ENCODE measurements at regions not wholly inside any gene's neighbourhood (a gene's known extent, or its start where the extent isn't known, plus 50 kb on each side); places are given as distances from the start of the nearest gene placed in this dataset.

GRCh38 chr9:118128313-118128712 lies 424.1 kb downstream of the TLR4 start:
- H3K79me1 ChIP-seq (ENCODE audit: insufficient read depth, low read depth, low read length, poor library complexity, severe bottlenecking): no peaks in the 10 kb centered on the region
- H3K27me3 ChIP-seq (ENCODE audit: insufficient read depth, low read length): no peaks in the 10 kb centered on the region
- no peaks in the 10 kb centered on the region for H3K4me1 ChIP-seq (ENCODE audit: insufficient read depth, low read length)
- no peak overlapping the region for H4K91ac ChIP-seq (ENCODE audit: insufficient read length, low read depth, low read length)
- H2BK5ac ChIP-seq (ENCODE audit: insufficient read length, low read length): no peak overlapping the region
- H2BK120ac ChIP-seq (ENCODE audit: low read depth, low read length, poor library complexity, severe bottlenecking): no peak overlapping the region
- no peak overlapping the region for H2BK15ac ChIP-seq (ENCODE audit: low read depth, low read length)
- no peak overlapping the region for H3K4me2 ChIP-seq (ENCODE audit: insufficient read depth, insufficient read length, low read length)
- no peak overlapping the region for H3K9ac ChIP-seq (ENCODE audit: extremely low read depth, insufficient read length, low read length)
- Mint-ChIP-seq H3K4me1 (peaks cover 5% of the 10 kb centered on the region in 2 experiments; a peak in 3 of 4 replicates), H3K27ac (no peak overlapping the region), H3K27me3 (ENCODE audit: low read depth) (no peaks in the 10 kb centered on the region), H3K36me3 (ENCODE audit: insufficient read depth in 1 of 3, low read depth in 3 of 3) (no peaks in the 10 kb centered on the region; a peak in 1 of 7 replicates), H3K9me3 (peaks cover 0 to 2% of the 10 kb centered on the region in 2 experiments; a peak in 1 of 5 replicates), H3K4me3 (no peak overlapping the region)
- H3K4ac ChIP-seq (ENCODE audit: low read depth, low read length): no peak overlapping the region
- H2AFZ ChIP-seq (ENCODE audit: low read length): no peak overlapping the region
- H3K9me3 ChIP-seq (ENCODE audit: control insufficient read depth, low read depth, low read length): no peaks in the 10 kb centered on the region
- no peak overlapping the region for H3K18ac ChIP-seq (ENCODE audit: insufficient read length, low read depth, low read length)
- no peaks in the 10 kb centered on the region for H3K23me2 ChIP-seq (ENCODE audit: insufficient read length, low read depth, low read length, poor library complexity, severe bottlenecking)
- H4K5ac ChIP-seq (ENCODE audit: insufficient read length, low read depth, low read length): no peak overlapping the region
- H2AK5ac ChIP-seq (ENCODE audit: insufficient read length, low read length): no peak overlapping the region
- H3K79me2 ChIP-seq (ENCODE audit: insufficient read depth, low read length): no peaks in the 10 kb centered on the region
- H3T11ph ChIP-seq (ENCODE audit: low read length): no peak overlapping the region
- WGBS (ENCODE audit: extremely low coverage, insufficient read length, low lambda C conversion rate): no CpG with 5 or more reads among the region's 2 CpGs
- H2BK20ac ChIP-seq (ENCODE audit: low read depth, low read length, poor library complexity, severe bottlenecking): no peak overlapping the region
- H3K27ac ChIP-seq (ENCODE audit: insufficient read length, low read depth, low read length): no peak overlapping the region
- no peak overlapping the region for H4K8ac ChIP-seq (replicated peaks; ENCODE audit: insufficient read length, low read depth, low read length)
- no peak overlapping the region for H3K56ac ChIP-seq (ENCODE audit: insufficient read length, low read depth, low read length)
- no peak overlapping the region for H2BK12ac ChIP-seq (ENCODE audit: insufficient read length, low read depth, low read length)
- no peak for DNase-seq
- H3K23ac ChIP-seq (ENCODE audit: insufficient read length, low read depth, low read length): no peak overlapping the region
- no peak for TF ChIP-seq CTCF (conservative IDR thresholded peaks at IDR 0.05)
- H4K20me1 ChIP-seq (ENCODE audit: control insufficient read depth, insufficient read depth, insufficient read length): no peaks in the 10 kb centered on the region
- no peak overlapping the region for H3K14ac ChIP-seq (ENCODE audit: insufficient read depth, low read length)

Data from H9 (cell line).